ENCODE measurements at regions not wholly inside any gene's neighbourhood (a gene's known extent, or its start where the extent isn't known, plus 50 kb on each side); places are given as distances from the start of the nearest gene placed in this dataset.
A peak's percentile ranks its signal among the peaks of the same experiment; 100 is the strongest.
"Not testable (repeated sequence)": the region's sequence is repeated elsewhere in the genome, so short reads cannot be mapped to it uniquely, and the experiment has no call there.

GRCh38 chr3:71968544-71968943 is 183.6 kb upstream of the PROK2 start:
- DNase-seq (ENCODE audit: low read depth) = no peak

DNA sequence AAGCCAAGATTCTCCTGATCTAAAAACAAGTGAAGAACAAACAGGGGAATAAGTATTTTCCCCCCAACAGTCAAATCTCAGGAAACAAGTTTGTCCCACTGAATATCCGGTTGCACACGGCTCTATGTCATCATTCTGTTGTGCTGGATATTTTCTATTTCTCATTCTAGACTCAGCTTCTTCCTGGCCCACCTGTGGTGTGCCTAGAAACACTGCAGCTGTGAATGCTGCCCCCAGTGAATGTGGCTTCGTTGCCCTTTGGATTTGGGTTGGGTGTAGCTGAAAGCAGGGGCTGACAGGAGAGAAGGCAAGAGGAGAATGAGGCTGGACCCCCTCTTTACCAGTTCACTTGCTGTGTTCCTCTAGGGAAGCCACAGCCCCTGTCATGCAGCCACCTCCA is 181.2 kb upstream of the PROK2 start:
- DNase-seq (ENCODE audit: low read depth) = no peak

- no peak for DNase-seq (ENCODE audit: low read depth)
Observed at GRCh38 chr3:71964170-71964569, 179.2 kb upstream of the PROK2 start.

DNA sequence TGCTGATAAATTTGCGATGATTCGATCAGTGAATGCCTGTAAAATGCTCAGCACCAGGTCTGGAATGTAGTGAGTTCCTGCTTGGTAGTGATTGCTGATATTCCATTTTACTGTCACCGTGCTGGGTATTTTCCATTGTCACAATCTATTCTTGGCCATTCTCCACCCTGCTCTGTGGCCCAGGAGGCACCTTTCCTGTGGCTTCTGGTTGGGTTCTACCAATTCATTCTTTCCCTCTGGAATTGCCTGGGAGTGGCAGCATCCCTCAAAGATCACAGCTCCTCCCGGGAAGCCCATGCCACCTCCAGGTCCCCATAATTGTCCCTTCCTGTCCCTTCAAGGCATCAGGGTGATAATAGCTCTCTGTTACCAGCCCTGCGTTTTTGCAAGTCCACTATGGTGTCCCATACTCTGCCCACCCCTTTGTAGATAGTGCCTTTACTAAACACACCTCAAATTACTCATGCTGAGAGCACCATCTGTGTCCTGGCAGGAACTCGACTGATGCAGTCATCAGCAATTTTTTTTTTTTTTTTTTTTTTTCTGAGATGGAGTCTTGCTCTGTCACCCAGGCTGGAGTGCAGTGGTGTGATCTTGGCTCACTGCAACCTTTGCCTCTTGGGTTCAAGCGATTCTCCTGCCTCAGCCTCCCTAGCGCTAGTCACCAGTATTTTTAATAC is 177.8 kb upstream of the PROK2 start:
- DNase-seq (ENCODE audit: low read depth) = no peak

DNA sequence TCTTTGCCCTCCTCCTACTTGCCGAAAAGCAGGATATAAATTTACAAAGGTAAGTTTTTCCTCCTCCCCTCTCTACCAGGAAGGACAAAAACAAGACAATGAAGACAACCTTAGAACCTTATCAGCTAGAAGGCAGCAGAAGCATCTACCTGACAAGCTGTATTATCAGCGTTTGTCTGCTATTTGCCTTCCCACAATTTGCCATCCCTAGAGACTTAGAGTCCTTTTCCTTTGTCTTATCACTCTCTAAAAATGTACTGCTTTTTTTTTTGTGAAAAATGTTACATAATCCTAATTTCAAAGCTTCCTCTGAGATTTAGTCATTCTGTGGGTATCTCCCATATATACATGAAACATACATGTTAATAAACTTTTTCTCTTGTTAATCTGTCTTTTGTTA is 176.9 kb upstream of the PROK2 start:
- DNase-seq (ENCODE audit: low read depth) = no peak

- no peak for DNase-seq (ENCODE audit: low read depth)
Observed at GRCh38 chr3:71961378-71961777, 176.4 kb upstream of the PROK2 start.

DNA sequence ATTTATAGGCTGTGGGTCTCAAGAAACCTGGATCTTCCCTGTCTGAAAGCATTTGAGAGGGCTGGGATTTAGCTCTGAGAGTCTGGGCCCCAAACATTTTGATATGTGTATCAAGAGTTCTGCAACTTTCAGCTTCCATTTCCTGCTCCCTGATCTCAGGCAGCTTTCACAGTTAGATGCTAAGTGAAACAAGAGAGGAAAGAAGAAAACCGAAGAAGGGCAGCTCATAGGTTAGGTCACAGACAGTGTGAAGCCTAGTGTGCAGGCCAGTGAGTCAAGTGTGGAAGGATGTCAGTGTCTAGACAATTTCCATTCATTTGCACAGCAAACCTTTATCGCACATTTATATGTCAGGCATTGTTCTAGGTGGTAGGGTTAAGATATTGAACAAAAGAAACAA is 173.6 kb upstream of the PROK2 start:
- DNase-seq (ENCODE audit: low read depth) = no peak

DNA sequence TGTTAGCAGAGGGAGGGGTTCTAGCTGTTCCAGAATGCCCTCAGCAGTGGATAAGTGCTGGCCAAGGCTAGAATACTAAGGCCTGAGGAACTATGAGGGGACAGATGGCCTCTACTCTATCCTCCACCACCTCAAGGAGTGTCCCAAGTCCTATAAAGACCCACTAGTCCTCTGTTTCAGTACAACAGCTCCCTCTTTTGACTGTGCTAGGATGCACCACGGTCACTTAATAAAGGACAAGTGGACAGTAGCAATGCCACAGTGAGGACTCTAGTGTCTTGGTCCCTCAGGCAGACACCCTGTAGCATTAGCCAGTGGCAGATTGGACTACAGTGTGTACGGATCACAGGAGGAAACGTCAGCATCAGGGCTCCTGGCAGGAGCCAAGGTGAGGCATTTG is 171.8 kb upstream of the PROK2 start:
- no peak for DNase-seq (ENCODE audit: low read depth)

DNA sequence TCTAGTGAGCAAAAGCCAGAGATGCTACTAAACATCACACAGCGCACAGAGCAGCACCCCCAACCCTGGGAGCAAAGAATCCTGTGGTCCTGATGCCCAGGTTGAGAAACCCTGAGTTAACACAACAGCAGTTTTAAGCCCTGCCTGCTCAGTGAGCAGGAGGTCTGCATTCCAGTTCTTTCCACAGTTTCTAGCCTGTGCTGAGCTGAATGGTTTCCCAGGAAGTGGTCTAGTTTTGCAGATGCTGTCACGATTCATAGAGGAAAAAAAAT is 171.1 kb upstream of the PROK2 start:
- DNase-seq (ENCODE audit: low read depth) = no peak

DNA sequence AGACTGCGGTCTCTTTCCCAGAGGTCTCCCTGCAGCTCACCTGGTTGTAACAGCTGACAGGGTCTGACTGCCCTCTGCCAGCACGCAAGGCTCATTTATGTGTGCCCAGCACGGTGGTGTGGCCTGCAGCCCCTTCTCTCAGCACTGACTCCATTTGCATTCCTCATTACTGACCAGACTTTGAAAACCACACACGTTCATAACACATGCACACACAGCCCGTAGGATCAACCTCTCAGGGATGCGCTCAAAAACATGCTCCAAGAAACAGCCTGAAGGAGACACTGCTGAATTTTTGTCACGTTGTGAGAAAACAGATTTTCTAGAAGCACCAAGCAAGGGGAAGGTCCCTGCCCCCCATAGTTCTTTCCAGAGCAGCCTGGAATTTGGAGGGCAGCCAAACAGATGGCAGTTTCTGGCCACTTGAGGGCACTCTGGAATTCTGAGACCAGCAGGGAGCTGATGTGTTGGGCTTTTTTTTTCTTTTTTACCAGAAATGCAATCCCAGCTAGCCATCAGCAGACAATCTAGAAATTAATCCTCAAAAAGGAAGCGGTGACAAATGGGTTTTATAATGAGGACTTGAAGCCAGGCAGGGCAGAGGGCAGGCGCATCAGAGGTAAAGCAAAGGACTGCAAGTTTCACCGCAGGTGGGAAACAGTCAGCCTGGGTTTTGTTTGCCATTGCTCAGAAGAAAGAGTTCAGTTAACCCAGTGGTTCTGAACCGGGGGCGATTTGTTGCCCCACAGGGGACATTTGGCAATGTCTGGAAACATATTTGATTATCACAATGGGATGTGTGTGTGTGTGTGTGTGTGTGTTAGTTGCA is 170.5 kb upstream of the PROK2 start:
- DNase-seq (ENCODE audit: low read depth) = peak; percentile 41

DNA sequence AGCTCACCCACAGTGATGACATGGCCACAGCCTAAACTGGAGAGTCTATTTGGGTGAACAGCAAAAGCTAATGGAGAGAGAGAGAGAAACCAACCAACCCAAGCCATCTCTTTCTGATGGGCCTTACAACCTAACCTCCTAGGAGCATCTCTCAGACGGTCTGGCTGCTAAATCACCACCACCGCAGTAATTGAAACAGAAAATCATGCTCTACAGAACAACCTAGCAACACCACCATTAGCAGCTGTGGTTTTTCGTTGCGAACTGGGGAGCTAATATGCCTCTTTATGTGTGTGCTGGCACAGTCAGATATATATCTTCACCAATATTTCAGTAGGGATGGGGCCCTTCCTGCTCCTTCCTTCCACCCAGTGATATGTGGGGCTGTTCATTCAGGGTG is 166.9 kb upstream of the PROK2 start:
- DNase-seq (ENCODE audit: low read depth) = no peak

DNA sequence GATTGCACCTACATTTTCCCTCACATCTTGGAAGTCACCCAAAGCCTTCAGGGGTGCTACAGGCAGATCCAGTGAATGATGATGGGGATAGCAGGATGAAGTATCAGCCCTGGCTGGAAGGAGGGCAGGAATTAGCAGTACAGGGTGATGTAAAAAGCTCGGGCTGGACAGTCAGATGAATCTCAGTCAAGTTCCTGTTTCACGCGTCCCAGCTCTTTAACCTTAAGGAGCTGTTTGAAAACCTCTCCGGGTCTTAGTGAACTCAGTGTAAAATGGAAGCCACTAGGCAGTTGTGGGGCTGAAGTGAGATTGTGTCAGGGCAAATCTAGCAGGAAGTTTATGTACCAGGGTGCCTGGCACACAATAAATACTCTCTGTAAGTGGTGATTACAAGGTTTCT is 166.4 kb upstream of the PROK2 start:
- DNase-seq (ENCODE audit: low read depth) = no peak

DNA sequence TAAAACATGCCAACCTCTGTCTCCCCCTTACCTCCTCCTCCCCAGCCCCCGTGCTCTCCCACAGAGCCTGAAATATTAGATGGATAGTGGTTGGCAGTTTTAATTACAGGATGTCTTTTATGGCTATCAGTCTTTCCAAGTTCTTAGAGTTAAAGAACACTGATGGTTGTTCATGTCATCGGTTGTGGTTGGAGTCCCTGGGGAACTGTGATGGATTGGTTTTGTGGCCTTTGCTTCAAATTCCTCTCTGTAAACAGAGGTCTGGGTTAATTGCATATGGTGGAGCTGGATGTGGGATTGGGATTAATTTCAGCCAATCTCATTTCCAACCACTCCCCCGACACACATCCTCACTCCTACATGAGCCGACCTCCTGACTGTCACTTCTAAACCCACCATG is 164.5 kb upstream of the PROK2 start:
- no peak for DNase-seq (ENCODE audit: low read depth)

DNA sequence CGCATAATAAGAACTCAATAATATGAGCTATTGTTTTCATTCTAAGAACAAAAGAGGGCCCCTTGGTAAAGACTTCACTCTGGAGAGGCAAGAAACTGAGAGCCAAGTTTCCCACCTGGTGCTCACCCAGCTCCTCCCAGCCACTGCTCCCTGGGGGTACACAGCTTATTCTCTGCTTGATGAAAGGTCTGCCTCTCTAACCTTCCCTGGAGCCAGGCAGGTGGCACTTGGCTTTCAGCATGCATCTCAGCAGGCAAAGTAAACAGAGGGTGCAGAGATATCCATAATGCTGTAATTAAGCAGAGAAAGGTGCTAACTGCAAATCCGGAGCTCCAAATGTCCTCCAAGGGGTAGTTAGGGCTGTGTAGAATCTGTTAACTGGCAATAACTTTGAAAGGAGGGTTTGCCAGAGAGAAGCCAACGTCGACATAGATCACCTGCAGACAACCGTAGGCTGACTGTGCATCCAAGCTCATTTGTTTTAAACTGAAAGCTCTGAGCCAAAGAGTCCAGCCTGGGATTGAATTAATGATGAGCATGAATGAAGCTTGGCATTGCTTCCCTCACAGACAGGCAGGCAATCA is 159.6 kb upstream of the PROK2 start:
- DNase-seq (ENCODE audit: low read depth) = no peak

- DNase-seq (ENCODE audit: low read depth) = no peak
Observed at GRCh38 chr3:71942432-71943187, 157.7 kb upstream of the PROK2 start.

- no peak for DNase-seq (ENCODE audit: low read depth)
Observed at GRCh38 chr3:71940486-71940885, 155.5 kb upstream of the PROK2 start.

DNA sequence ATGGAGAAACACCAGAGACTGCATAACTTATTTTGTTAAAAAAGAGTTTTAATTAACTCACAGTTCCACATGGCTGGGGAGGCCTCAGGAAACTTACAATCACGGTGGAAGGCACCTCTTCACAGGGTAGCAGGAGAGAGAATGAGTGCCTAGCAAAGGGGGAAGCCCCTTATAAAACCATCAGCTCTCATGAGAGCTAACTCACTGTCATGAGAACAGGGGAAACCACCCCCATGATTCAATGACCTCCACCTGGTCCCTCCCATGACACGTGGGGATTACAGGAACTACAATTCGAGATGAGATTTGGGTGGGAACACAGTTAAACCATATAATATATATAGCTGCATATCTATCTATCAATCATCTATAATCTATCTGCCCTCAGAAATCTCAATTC is 153.1 kb upstream of the PROK2 start:
- DNase-seq (ENCODE audit: low read depth) = not testable (repeated sequence)

DNA sequence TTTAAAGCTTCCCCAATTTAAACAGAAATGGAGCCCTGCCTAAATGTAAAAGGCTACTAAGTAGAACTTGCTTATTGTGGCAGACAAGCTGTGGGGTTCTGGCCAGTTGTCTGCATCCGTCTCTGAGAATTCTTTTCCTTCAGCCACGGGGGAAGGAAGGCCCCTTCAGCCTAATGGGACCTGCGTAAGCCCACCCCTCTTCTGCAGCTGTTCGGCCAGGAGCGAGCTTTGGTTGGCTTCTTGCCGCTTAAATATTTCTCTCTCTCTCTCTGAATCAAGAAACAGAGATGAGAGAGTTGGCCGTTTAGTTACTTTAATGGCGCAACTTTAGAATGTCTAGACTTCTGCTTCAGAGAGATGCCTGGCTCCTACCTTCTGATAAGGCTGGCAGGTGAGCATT is 151.7 kb upstream of the PROK2 start:
- DNase-seq (ENCODE audit: low read depth) = no peak

DNA sequence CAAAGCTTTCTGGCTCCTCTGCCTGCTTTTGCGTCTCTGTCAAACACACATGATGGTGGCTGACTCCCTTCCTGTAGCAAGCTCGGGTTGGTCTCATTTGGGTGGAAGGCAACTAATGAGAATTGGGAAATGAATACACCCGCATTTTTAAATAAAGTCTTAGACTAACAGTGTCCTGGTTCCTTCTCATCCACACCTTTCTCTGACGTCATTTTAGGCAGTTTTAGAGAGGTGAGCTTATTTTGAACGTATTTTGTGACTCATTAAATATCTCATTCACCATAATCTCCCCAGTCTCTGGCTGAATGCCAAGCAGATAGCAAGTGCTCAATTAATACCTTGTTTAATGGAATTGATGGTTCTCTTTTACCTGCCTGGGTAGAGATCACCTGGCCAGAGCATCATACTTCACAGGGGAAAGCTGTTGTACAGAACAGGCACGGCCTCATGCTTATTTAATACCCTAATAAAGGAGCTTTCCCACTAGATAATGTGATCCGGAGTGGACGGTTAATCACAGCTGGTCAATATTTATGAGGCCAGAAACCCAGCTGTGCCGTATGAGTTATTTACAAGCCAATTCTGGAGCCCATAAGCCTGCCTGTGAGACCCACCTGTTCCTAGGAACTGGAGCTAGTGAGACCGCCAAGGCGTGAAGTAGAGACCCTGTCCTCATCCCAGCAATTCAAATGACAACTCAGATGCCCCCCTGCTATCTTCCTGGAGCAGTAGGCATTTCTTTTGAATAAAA is 149.7 kb upstream of the PROK2 start:
- DNase-seq (ENCODE audit: low read depth) = no peak

- DNase-seq (ENCODE audit: low read depth) = no peak
Observed at GRCh38 chr3:71931922-71932321, 147.0 kb upstream of the PROK2 start.

- no peak for DNase-seq (ENCODE audit: low read depth)
Observed at GRCh38 chr3:71930056-71930991, 145.4 kb upstream of the PROK2 start.

All from forelimb muscle (tissue), 1 donor.